ENCODE measurements at regions not wholly inside any gene's neighbourhood (a gene's known extent, or its start where the extent isn't known, plus 50 kb on each side); places are given as distances from the start of the nearest gene placed in this dataset.

DNA sequence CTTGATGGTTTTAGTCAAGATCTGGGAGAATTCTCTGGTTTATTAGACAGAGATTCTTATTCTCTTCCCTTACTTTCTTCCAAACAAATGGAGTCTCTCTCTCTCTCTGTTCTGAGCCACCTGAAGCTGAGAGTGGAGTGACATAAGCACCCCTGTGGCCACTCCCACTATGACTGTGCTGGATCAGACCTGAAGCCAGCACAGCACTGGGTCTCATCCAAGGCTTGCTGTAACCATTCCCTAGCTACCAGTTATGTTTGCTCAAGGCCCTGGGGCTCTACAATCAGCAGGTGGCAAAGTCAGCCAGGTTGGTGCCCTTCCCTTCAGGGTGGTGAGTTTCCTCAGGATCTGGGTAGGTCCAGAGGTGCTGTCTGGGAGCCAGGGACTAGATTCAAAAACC, 568.5 kb downstream of the AACS start:
- CTCF ChIA-PET, result no interaction called here
- TF ChIP-seq CTCF (IDR thresholded peaks at IDR 0.05; ENCODE audit: insufficient read depth, low read depth, low read length), result no peak
- H3K36me3 ChIP-seq (ENCODE audit: control insufficient read depth, insufficient read depth, low read length), result no peaks in the 10 kb centered on the region
- POLR2A ChIA-PET, result no interaction called here
- no peaks in the 10 kb centered on the region for H3K27me3 ChIP-seq (ENCODE audit: control insufficient read depth, insufficient read depth, low read length)
- H3K4me3 ChIP-seq (ENCODE audit: low read depth, low read length), result no peak overlapping the region
- DNase-seq (ENCODE audit: low read depth), result no peak

DNA sequence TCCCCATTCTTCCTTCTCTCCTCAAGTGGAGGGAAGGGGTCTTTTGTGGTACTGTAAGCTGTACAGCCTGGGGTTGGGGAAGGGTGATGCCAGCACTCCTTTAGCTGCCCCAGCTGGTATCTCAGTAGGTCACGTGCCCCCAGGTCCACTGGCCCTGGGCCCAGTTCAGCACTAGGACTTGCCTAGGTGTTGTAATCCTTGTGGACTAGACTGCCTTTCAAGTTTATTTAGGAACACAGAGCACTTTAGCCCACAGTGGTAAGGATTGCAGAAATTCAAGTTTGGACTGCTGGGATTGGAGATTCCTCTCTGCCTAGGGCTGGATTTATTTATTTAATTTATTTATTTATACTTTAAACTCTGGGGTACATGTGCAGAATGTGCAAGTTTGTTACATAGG, 569.6 kb downstream of the AACS start:
- POLR2A ChIA-PET, result no interaction called here
- no peak for DNase-seq (ENCODE audit: low read depth)
- CTCF ChIA-PET, result no interaction called here
- no peak overlapping the region for H3K4me3 ChIP-seq (ENCODE audit: low read depth, low read length)
- H3K36me3 ChIP-seq (ENCODE audit: control insufficient read depth, insufficient read depth, low read length), result no peaks in the 10 kb centered on the region
- no peak for TF ChIP-seq CTCF (IDR thresholded peaks at IDR 0.05; ENCODE audit: insufficient read depth, low read depth, low read length)
- H3K27me3 ChIP-seq (ENCODE audit: control insufficient read depth, insufficient read depth, low read length), result no peaks in the 10 kb centered on the region

GRCh38 chr12:125639826-125640225, 574.6 kb downstream of the AACS start:
- POLR2A ChIA-PET, result no interaction called here
- H3K27me3 ChIP-seq (ENCODE audit: control insufficient read depth, insufficient read depth, low read length), result no peaks in the 10 kb centered on the region
- no peak overlapping the region for H3K4me3 ChIP-seq (ENCODE audit: low read depth, low read length)
- TF ChIP-seq CTCF (IDR thresholded peaks at IDR 0.05; ENCODE audit: insufficient read depth, low read depth, low read length), result no peak
- DNase-seq (ENCODE audit: low read depth), result no peak
- CTCF ChIA-PET, result no interaction called here
- H3K36me3 ChIP-seq (ENCODE audit: control insufficient read depth, insufficient read depth, low read length), result no peaks in the 10 kb centered on the region

- ChIA-PET CTCF (no interaction called here), POLR2A (no interaction called here)
- no peak for TF ChIP-seq CTCF (IDR thresholded peaks at IDR 0.05; ENCODE audit: insufficient read depth, low read depth, low read length)
- Histone ChIP-seq H3K36me3 (ENCODE audit: control insufficient read depth, insufficient read depth, low read length) (no peaks in the 10 kb centered on the region), H3K4me3 (ENCODE audit: low read depth, low read length) (no peak overlapping the region), H3K27me3 (ENCODE audit: control insufficient read depth, insufficient read depth, low read length) (no peaks in the 10 kb centered on the region)
- DNase-seq (ENCODE audit: low read depth), result no peak
Observed at GRCh38 chr12:125643055-125643454, 577.8 kb downstream of the AACS start.

- ChIA-PET POLR2A (no interaction called here), CTCF (no interaction called here)
- Histone ChIP-seq H3K27me3 (ENCODE audit: control insufficient read depth, insufficient read depth, low read length) (no peaks in the 10 kb centered on the region), H3K36me3 (ENCODE audit: control insufficient read depth, insufficient read depth, low read length) (no peaks in the 10 kb centered on the region), H3K4me3 (ENCODE audit: low read depth, low read length) (no peak overlapping the region)
- no peak for TF ChIP-seq CTCF (IDR thresholded peaks at IDR 0.05; ENCODE audit: insufficient read depth, low read depth, low read length)
- DNase-seq (ENCODE audit: low read depth), result no peak
Observed at GRCh38 chr12:125645724-125646123, 580.5 kb downstream of the AACS start.
